ENCODE measurements at regions not wholly inside any gene's neighbourhood (a gene's known extent, or its start where the extent isn't known, plus 50 kb on each side); places are given as distances from the start of the nearest gene placed in this dataset.

GRCh38 chr2:62347563-62348270, 151.8 kb downstream of the B3GNT2 start:
- no peak overlapping the region for H3K4me3 ChIP-seq (ENCODE audit: low read depth, low read length)
- no peak for TF ChIP-seq CTCF (IDR thresholded peaks at IDR 0.05; ENCODE audit: low read depth, low read length)
- no peak for DNase-seq (ENCODE audit: low read depth, low spot score)
- in situ Hi-C loops (cut with HindIII; ENCODE audit: low sequenced_read_pairs) = no loop called here

- TF ChIP-seq CTCF (IDR thresholded peaks at IDR 0.05; ENCODE audit: low read depth, low read length) = no peak
- H3K4me3 ChIP-seq (ENCODE audit: low read depth, low read length) = no peak overlapping the region
- no peak for DNase-seq (ENCODE audit: low read depth, low spot score)
- in situ Hi-C loops (cut with HindIII; ENCODE audit: low sequenced_read_pairs) = no loop called here
Observed at GRCh38 chr2:62344472-62344871, 148.6 kb downstream of the B3GNT2 start.

- no peak for TF ChIP-seq CTCF (IDR thresholded peaks at IDR 0.05; ENCODE audit: low read depth, low read length)
- no peak for DNase-seq (ENCODE audit: low read depth, low spot score)
- in situ Hi-C loops (cut with HindIII; ENCODE audit: low sequenced_read_pairs) = no loop called here
- H3K4me3 ChIP-seq (ENCODE audit: low read depth, low read length) = no peak overlapping the region
Observed at GRCh38 chr2:62343636-62344337, 147.9 kb downstream of the B3GNT2 start.

GRCh38 chr2:62343206-62343605, 147.3 kb downstream of the B3GNT2 start:
- in situ Hi-C loops (cut with HindIII; ENCODE audit: low sequenced_read_pairs) = no loop called here

GRCh38 chr2:62340994-62341484, 145.1 kb downstream of the B3GNT2 start:
- DNase-seq (ENCODE audit: low read depth, low spot score) = no peak
- no peak for TF ChIP-seq CTCF (IDR thresholded peaks at IDR 0.05; ENCODE audit: low read depth, low read length)
- H3K4me3 ChIP-seq (ENCODE audit: low read depth, low read length) = no peak overlapping the region
- in situ Hi-C loops (cut with HindIII; ENCODE audit: low sequenced_read_pairs) = no loop called here

More at GRCh38 chr2:62343206-62343605, 147.3 kb downstream of the B3GNT2 start:
- no peak overlapping the region for H3K4me3 ChIP-seq (ENCODE audit: low read depth, low read length)
- TF ChIP-seq CTCF (IDR thresholded peaks at IDR 0.05; ENCODE audit: low read depth, low read length) = no peak
- DNase-seq (ENCODE audit: low read depth, low spot score) = no peak

GRCh38 chr2:62339837-62340236, 143.9 kb downstream of the B3GNT2 start:
- no peak overlapping the region for H3K4me3 ChIP-seq (ENCODE audit: low read depth, low read length)
- in situ Hi-C loops (cut with HindIII; ENCODE audit: low sequenced_read_pairs) = no loop called here
- no peak for DNase-seq (ENCODE audit: low read depth, low spot score)
- no peak for TF ChIP-seq CTCF (IDR thresholded peaks at IDR 0.05; ENCODE audit: low read depth, low read length)

All from astrocyte of the spinal cord (primary cell).